ENCODE measurements at regions not wholly inside any gene's neighbourhood (a gene's known extent, or its start where the extent isn't known, plus 50 kb on each side); places are given as distances from the start of the nearest gene placed in this dataset.

DNA sequence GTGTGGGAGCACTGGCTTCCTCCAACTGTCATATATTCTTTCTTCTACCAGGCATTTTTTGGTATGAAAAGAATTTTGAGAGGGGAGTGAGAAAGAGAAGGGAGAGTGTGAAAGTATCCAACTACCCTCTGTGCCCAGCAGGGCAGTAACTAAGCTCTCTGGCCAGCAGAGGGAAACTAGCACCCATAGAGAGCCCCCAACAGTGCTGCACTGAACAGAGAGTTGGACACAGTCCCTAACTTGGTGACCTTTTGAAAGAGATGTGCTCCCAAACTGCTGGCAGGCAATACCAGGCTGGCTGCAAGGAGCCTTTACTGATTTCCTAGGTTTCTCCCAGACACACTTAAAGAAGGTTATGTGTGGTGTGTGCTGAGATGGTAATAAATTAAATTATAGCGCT, 118.8 kb upstream of the PBX1 start:
- TF ChIP-seq, protein P1, sequence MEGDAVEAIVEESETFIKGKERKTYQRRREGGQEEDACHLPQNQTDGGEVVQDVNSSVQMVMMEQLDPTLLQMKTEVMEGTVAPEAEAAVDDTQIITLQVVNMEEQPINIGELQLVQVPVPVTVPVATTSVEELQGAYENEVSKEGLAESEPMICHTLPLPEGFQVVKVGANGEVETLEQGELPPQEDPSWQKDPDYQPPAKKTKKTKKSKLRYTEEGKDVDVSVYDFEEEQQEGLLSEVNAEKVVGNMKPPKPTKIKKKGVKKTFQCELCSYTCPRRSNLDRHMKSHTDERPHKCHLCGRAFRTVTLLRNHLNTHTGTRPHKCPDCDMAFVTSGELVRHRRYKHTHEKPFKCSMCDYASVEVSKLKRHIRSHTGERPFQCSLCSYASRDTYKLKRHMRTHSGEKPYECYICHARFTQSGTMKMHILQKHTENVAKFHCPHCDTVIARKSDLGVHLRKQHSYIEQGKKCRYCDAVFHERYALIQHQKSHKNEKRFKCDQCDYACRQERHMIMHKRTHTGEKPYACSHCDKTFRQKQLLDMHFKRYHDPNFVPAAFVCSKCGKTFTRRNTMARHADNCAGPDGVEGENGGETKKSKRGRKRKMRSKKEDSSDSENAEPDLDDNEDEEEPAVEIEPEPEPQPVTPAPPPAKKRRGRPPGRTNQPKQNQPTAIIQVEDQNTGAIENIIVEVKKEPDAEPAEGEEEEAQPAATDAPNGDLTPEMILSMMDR (conservative IDR thresholded peaks at IDR 0.05; ENCODE audit: low read length) = no peak
- TF ChIP-seq EZH2phosphoT487 (IDR thresholded peaks at IDR 0.05; ENCODE audit: borderline replicate concordance, low read depth, low read length) = no peak
